ENCODE measurements at regions not wholly inside any gene's neighbourhood (a gene's known extent, or its start where the extent isn't known, plus 50 kb on each side); places are given as distances from the start of the nearest gene placed in this dataset.
A peak's percentile ranks its signal among the peaks of the same experiment; 100 is the strongest.

DNA sequence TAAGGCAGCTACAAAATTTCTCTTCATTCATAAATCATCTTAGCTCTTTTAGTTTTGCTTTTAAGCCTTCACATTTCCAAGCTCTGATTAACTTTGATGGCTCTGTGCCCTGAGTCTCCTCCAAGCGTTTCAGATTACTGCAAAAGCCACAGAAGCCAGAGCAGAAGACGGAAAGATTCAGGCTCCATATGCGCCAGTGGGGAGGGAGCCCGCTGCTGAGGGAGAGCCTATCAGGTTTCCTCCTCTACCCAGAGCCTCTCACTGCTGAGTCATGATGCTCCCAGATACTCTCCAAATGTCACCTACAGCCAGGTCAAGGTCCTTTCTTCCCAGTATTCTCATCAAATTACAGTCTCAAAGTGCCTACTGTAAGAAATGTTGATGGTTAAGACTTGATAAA lies 193.6 kb downstream of the RAP2A start:
- Histone ChIP-seq H3K56ac (replicated peaks; ENCODE audit: insufficient read length, low read depth, low read length) (no peak overlapping the region), H3K9ac (replicated peaks in 1 of 4; ENCODE audit: extremely low read depth in 1 of 4, low read depth in 3 of 4, low read length in 3 of 4) (no peak overlapping the region), H3K23ac (ENCODE audit: insufficient read length) (no peak overlapping the region), H3K27ac (ENCODE audit: low read depth, low read length) (no peak overlapping the region), H3K4me1 (replicated peaks in 1 of 4; ENCODE audit: control insufficient read depth in 3 of 4, insufficient read depth in 4 of 4, low read length in 3 of 4) (no peaks in the 10 kb centered on the region), H2BK20ac (ENCODE audit: low read length) (no peak overlapping the region), H2AK5ac (ENCODE audit: low read depth, low read length) (no peak overlapping the region), H3K9me3 (ENCODE audit: insufficient read depth in 2 of 2, low read depth in 1 of 2, low read length in 1 of 2) (no peaks in the 10 kb centered on the region), H4K8ac (ENCODE audit: extremely low read depth, insufficient read depth, low read length) (no peak overlapping the region), H2BK5ac (ENCODE audit: low read depth, low read length) (no peak overlapping the region), H3K14ac (ENCODE audit: insufficient read length) (no peak overlapping the region), H3K18ac (ENCODE audit: extremely low read depth, low read length) (no peak overlapping the region), H2AFZ (ENCODE audit: low read length) (peak overlapping the region; percentile 36; the same call in 1 of the 2 replicates), H4K5ac (ENCODE audit: insufficient read length, low read depth, low read length) (no peak overlapping the region), H4K91ac (replicated peaks; ENCODE audit: insufficient read length, low read length) (no peak overlapping the region), H3K27me3 (replicated peaks in 1 of 4; ENCODE audit: control insufficient read depth in 3 of 4, extremely low read depth in 1 of 4, insufficient read depth in 3 of 4, low read length in 3 of 4) (no peaks in the 10 kb centered on the region), H2BK12ac (ENCODE audit: low read depth, low read length) (no peak overlapping the region), H2BK120ac (replicated peaks; ENCODE audit: low read depth, low read length) (no peak overlapping the region), H3K79me2 (ENCODE audit: control insufficient read depth in 1 of 2, insufficient read depth in 2 of 2, low read length in 2 of 2) (no peaks in the 10 kb centered on the region), H4K20me1 (replicated peaks in 1 of 2; ENCODE audit: control insufficient read depth in 1 of 2, insufficient read depth in 2 of 2, low read length in 2 of 2) (no peaks in the 10 kb centered on the region), H3K36me3 (ENCODE audit: control insufficient read depth in 2 of 4, insufficient read depth in 4 of 4, low read length in 3 of 4) (no peaks in the 10 kb centered on the region), H2BK15ac (ENCODE audit: low read length) (no peak overlapping the region), H3K79me1 (ENCODE audit: low read depth, low read length) (no peaks in the 10 kb centered on the region), H3K4me2 (ENCODE audit: insufficient read depth in 1 of 2, low read depth in 2 of 2, low read length in 2 of 2) (no peak overlapping the region), H3K23me2 (ENCODE audit: low read depth, low read length) (peaks cover 3% of the 10 kb centered on the region; the same call in 1 of the 2 replicates), H3K4ac (replicated peaks; ENCODE audit: insufficient read length, low read depth, low read length) (no peak overlapping the region), H3K4me3 (ENCODE audit: extremely low read depth in 1 of 4, insufficient read depth in 2 of 4, low read depth in 3 of 4, low read length in 4 of 4) (no peak overlapping the region)
- CTCF ChIA-PET (ENCODE audit: partially characterized antibody) = interaction anchor here (1.6 kb wide), 1 partner anchor 58 kb away, joined by 3 read pairs; no protein-coding TSS in a partner anchor
- FAIRE-seq (no peak), DNase-seq (ENCODE audit: low read depth in 1 of 2, low spot score in 2 of 2) (no peak)
- POLR2A ChIA-PET (ENCODE audit: partially characterized antibody) = no interaction called here
- TF ChIP-seq BACH1 (IDR thresholded peaks at IDR 0.05; ENCODE audit: low read length) (peak; percentile 79), KDM4A (IDR thresholded peaks at IDR 0.05; ENCODE audit: low read depth, low read length, severe bottlenecking) (no peak), EZH2 (IDR thresholded peaks at IDR 0.05; ENCODE audit: low read depth, low read length, severe bottlenecking) (no peak), POLR2AphosphoS5 (IDR thresholded peaks at IDR 0.05; ENCODE audit: low read depth, low read length) (no peak), MAFK (IDR thresholded peaks at IDR 0.05; ENCODE audit: low read depth, low read length) (peak; percentile 75)
- TF ChIP-seq, protein P1, sequence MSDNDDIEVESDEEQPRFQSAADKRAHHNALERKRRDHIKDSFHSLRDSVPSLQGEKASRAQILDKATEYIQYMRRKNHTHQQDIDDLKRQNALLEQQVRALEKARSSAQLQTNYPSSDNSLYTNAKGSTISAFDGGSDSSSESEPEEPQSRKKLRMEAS (IDR thresholded peaks at IDR 0.05) = no peak
- WGBS, 2 experiments (ENCODE audit: extremely low coverage in 1 of 2, insufficient coverage in 1 of 2, insufficient read length in 1 of 2, insufficient replicate concordance in 2 of 2, low coverage in 1 of 2, low lambda C conversion rate in 2 of 2, missing lambda C conversion rate in 1 of 2) = 73% methylated on average over 4 of the region's 4 CpGs; no CpG with 5 or more reads in 1 of the 2 experiments
